Coronary artery (tissue), 2 donors: ENCODE measurements at regions not wholly inside any gene's neighbourhood (a gene's known extent, or its start where the extent isn't known, plus 50 kb on each side); places are given as distances from the start of the nearest gene placed in this dataset.
A peak's percentile ranks its signal among the peaks of the same experiment; 100 is the strongest.

ENCODE experiments used
- DNase-seq: peaks from one replicate; pipeline ENCODE4 v3.0.0-alpha.2; 2017; ENCODE audit warnings: low spot score
- H3K27ac ChIP-seq, 2 donors: fragments of 200-600 bp; sonication (generic); one replicate each; pipeline ENCODE4 v1.5.1; 2016 to 2019
- H3K4me3 ChIP-seq: fragments of 200-600 bp; sonication (generic); 2 replicates; pipeline ENCODE4 v1.5.1; 2016; ENCODE audit warnings: mild to moderate bottlenecking, moderate library complexity
- CTCF ChIP-seq: fragments of 200-600 bp; sonication (generic); IDR thresholded peaks from one replicate; pipeline ENCODE4 v1.5.1; 2019; ENCODE audit warnings: antibody characterized with exemption

GRCh38 chr1:55428944-55429931 is 214.1 kb upstream of the USP24 start:
- H3K4me3 ChIP-seq: no peak overlapping the region
- peak; percentile 92 for DNase-seq
- H3K27ac ChIP-seq: peak overlapping the region; percentile 60 to 82

GRCh38 chr1:55428231-55428630 is 213.1 kb upstream of the USP24 start:
- no peak for DNase-seq
- Histone ChIP-seq H3K4me3 (no peak overlapping the region), H3K27ac (peak overlapping the region; percentile 60 to 82)
- TF ChIP-seq CTCF: no peak

More at GRCh38 chr1:55428944-55429931, 214.1 kb upstream of the USP24 start:
- no peak for TF ChIP-seq CTCF

GRCh38 chr1:55427606-55428005 is 212.4 kb upstream of the USP24 start:
- no peak for DNase-seq
- no peak for TF ChIP-seq CTCF
- peak overlapping the region in 1 of 2 donors; percentile 82 for H3K27ac ChIP-seq

GRCh38 chr1:55426619-55427018 is 211.5 kb upstream of the USP24 start:
- Histone ChIP-seq H3K27ac (no peak overlapping the region), H3K4me3 (no peak overlapping the region)
- TF ChIP-seq CTCF: no peak
- no peak for DNase-seq

More at GRCh38 chr1:55427606-55428005, 212.4 kb upstream of the USP24 start:
- no peak overlapping the region for H3K4me3 ChIP-seq

- Histone ChIP-seq H3K4me3 (no peak overlapping the region), H3K27ac (no peak overlapping the region)
- TF ChIP-seq CTCF: no peak
- no peak for DNase-seq
Observed at GRCh38 chr1:55426156-55426555, 211.0 kb upstream of the USP24 start.

- no peak for TF ChIP-seq CTCF
- DNase-seq: no peak
- Histone ChIP-seq H3K27ac (no peak overlapping the region), H3K4me3 (no peak overlapping the region)
Observed at GRCh38 chr1:55425310-55425930, 210.3 kb upstream of the USP24 start.
